CD4-positive, alpha-beta T cell (primary cell): ENCODE measurements at regions not wholly inside any gene's neighbourhood (a gene's known extent, or its start where the extent isn't known, plus 50 kb on each side); places are given as distances from the start of the nearest gene placed in this dataset.

Source experiments
- ATAC-seq: fragments of 200-7000 bp; cut with Tn5 transposase; one replicate; pipeline ENCODE4 v1.10.0; 2022; ENCODE audit warnings: mild to moderate bottlenecking; ENCODE audit not compliant: poor library complexity
- CTCF ChIA-PET: fragments of 350-600 bp; sonication (Branson Sonifier 250); formaldehyde crosslinking; loops from one replicate; lab custom pipeline; 2021; ENCODE audit warnings: antibody characterized with exemption, inconsistent platforms; lab: Charles Lee
- POLR2A ChIA-PET: fragments of 350-600 bp; sonication (Branson Sonifier 250); formaldehyde crosslinking; loops from one replicate; lab custom pipeline; 2021; ENCODE audit warnings: antibody characterized with exemption, inconsistent platforms; lab: Charles Lee
- DNase-seq, 14 experiments: peaks; one replicate each; pipeline ENCODE4 v3.0.0-alpha.2; 2013 to 2020; ENCODE audit warnings: mixed read lengths in 2 of 14
- H3K27ac ChIP-seq, 2 donors: one replicate each; pipeline versions ENCODE4 v1.5.1 to v1.7.0; 2013; ENCODE audit warnings: low read length in 2 of 2, low read depth in 1 of 2, mild to moderate bottlenecking in 1 of 2
- H3K27me3 ChIP-seq, 2 experiments: 1 replicate in 1 of 2; 2 replicates in 1 of 2; pipeline versions ENCODE4 v1.6.1 to v1.7.0; 2013; ENCODE audit warnings: low read length in 2 of 2, control low read depth in 1 of 2, mild to moderate bottlenecking in 1 of 2, moderate library complexity in 1 of 2; ENCODE audit not compliant: insufficient read depth in 2 of 2, control insufficient read depth in 1 of 2
- H3K36me3 ChIP-seq: one replicate; pipeline ENCODE4 v1.6.1; 2013; ENCODE audit warnings: low read length, control low read depth; ENCODE audit not compliant: insufficient read depth
- H3K4me1 ChIP-seq: one replicate; pipeline ENCODE4 v1.6.1; 2013; ENCODE audit warnings: low read length, control low read depth; ENCODE audit not compliant: insufficient read depth
- H3K4me3 ChIP-seq: one replicate; pipeline ENCODE4 v1.5.1; 2013; ENCODE audit warnings: mild to moderate bottlenecking, low read length, moderate library complexity
- H3K9me3 ChIP-seq, 2 experiments: 1 replicate in 1 of 2; 2 replicates in 1 of 2; pipeline versions ENCODE4 v1.6.1 to v1.7.0; 2013; ENCODE audit warnings: low read length in 2 of 2, mild to moderate bottlenecking in 2 of 2, control low read depth in 1 of 2, moderate library complexity in 1 of 2; ENCODE audit not compliant: control insufficient read depth in 1 of 2, insufficient read depth in 1 of 2
- H3K27ac Mint-ChIP-seq: one replicate; pipeline ENCODE4 v1.8.0; 2020; ENCODE audit warnings: mixed read lengths
- H3K27me3 Mint-ChIP-seq: one replicate; pipeline ENCODE4 v1.8.0; 2021; ENCODE audit warnings: mixed read lengths
- H3K36me3 Mint-ChIP-seq: one replicate; pipeline ENCODE4 v1.8.0; 2021; ENCODE audit warnings: low read depth, mixed read lengths
- H3K4me1 Mint-ChIP-seq: one replicate; pipeline ENCODE4 v1.8.0; 2021; ENCODE audit warnings: low read depth, mixed read lengths
- H3K4me3 Mint-ChIP-seq: one replicate; pipeline ENCODE4 v1.8.0; 2020; ENCODE audit warnings: mild to moderate bottlenecking, mixed read lengths
- H3K9me3 Mint-ChIP-seq: one replicate; pipeline ENCODE4 v1.8.0; 2020; ENCODE audit warnings: mixed read lengths
- CTCF ChIP-seq: fragments of 200-600 bp; IDR thresholded peaks from one replicate; pipeline ENCODE4 v1.8.0; 2022; ENCODE audit warnings: antibody characterized with exemption, mild to moderate bottlenecking
- intact Hi-C, 2 experiments: fragments of 100-400 bp; cut with DNase I in 1 of 2; cut with micrococcal nuclease in 1 of 2; formaldehyde crosslinking; loops; one replicate each; pipeline versions ENCODE4 v1.15.1 to v1.9.0; 2023 to 2025; cut with DNase I, micrococcal nuclease

GRCh38 chr3:154540950-154541604 lies 111.1 kb upstream of the GPR149 start:
- Histone ChIP-seq H3K4me1 (no peaks in the 10 kb centered on the region), H3K36me3 (no peaks in the 10 kb centered on the region), H3K4me3 (no peak overlapping the region), H3K27ac (no peak overlapping the region), H3K27me3 (no peaks in the 10 kb centered on the region), H3K9me3 (no peaks in the 10 kb centered on the region)
- no peak for TF ChIP-seq CTCF
- Mint-ChIP-seq H3K4me1 (no peaks in the 10 kb centered on the region), H3K27me3 (peaks cover 6% of the 10 kb centered on the region), H3K27ac (no peak overlapping the region), H3K36me3 (no peaks in the 10 kb centered on the region), H3K9me3 (no peaks in the 10 kb centered on the region), H3K4me3 (no peak overlapping the region)
- CTCF ChIA-PET: no interaction called here
- intact Hi-C loops: no loop called here
- DNase-seq: no peak
- POLR2A ChIA-PET: no interaction called here
- no peak for ATAC-seq

GRCh38 chr3:154538566-154539360 lies 108.8 kb upstream of the GPR149 start:
- ChIA-PET CTCF (no interaction called here), POLR2A (no interaction called here)
- DNase-seq (no peak), ATAC-seq (no peak)
- H3K27me3 Mint-ChIP-seq: peaks cover 6% of the 10 kb centered on the region
- H3K27ac ChIP-seq: no peak overlapping the region
- H3K4me3 Mint-ChIP-seq: no peak overlapping the region
- H3K9me3 ChIP-seq: no peaks in the 10 kb centered on the region
- no peaks in the 10 kb centered on the region for H3K36me3 Mint-ChIP-seq
- H3K27ac Mint-ChIP-seq: no peak overlapping the region
- H3K4me1 ChIP-seq: no peaks in the 10 kb centered on the region
- H3K4me3 ChIP-seq: no peak overlapping the region
- no peaks in the 10 kb centered on the region for H3K4me1 Mint-ChIP-seq
- no peaks in the 10 kb centered on the region for H3K36me3 ChIP-seq
- no peak for TF ChIP-seq CTCF
- no peaks in the 10 kb centered on the region for H3K9me3 Mint-ChIP-seq
- intact Hi-C loops: no loop called here
- no peaks in the 10 kb centered on the region for H3K27me3 ChIP-seq

- no peak overlapping the region for H3K27ac Mint-ChIP-seq
- Histone ChIP-seq H3K4me3 (no peak overlapping the region), H3K36me3 (no peaks in the 10 kb centered on the region), H3K27ac (no peak overlapping the region), H3K27me3 (no peaks in the 10 kb centered on the region), H3K9me3 (no peaks in the 10 kb centered on the region), H3K4me1 (no peaks in the 10 kb centered on the region)
- TF ChIP-seq CTCF: no peak
- intact Hi-C loops: no loop called here
- no peaks in the 10 kb centered on the region for H3K9me3 Mint-ChIP-seq
- H3K4me1 Mint-ChIP-seq: no peaks in the 10 kb centered on the region
- no peaks in the 10 kb centered on the region for H3K36me3 Mint-ChIP-seq
- ATAC-seq (no peak), DNase-seq (no peak)
- ChIA-PET POLR2A (interaction anchor here (0.7 kb wide), 1 partner anchor 1875 kb away, joined by 3 read pairs; no protein-coding TSS in a partner anchor), CTCF (no interaction called here)
- H3K27me3 Mint-ChIP-seq: peaks cover 6% of the 10 kb centered on the region
- H3K4me3 Mint-ChIP-seq: no peak overlapping the region
Measured at GRCh38 chr3:154536751-154537150, 106.8 kb upstream of the GPR149 start.
